ENCODE measurements at regions not wholly inside any gene's neighbourhood (a gene's known extent, or its start where the extent isn't known, plus 50 kb on each side); places are given as distances from the start of the nearest gene placed in this dataset.

DNA sequence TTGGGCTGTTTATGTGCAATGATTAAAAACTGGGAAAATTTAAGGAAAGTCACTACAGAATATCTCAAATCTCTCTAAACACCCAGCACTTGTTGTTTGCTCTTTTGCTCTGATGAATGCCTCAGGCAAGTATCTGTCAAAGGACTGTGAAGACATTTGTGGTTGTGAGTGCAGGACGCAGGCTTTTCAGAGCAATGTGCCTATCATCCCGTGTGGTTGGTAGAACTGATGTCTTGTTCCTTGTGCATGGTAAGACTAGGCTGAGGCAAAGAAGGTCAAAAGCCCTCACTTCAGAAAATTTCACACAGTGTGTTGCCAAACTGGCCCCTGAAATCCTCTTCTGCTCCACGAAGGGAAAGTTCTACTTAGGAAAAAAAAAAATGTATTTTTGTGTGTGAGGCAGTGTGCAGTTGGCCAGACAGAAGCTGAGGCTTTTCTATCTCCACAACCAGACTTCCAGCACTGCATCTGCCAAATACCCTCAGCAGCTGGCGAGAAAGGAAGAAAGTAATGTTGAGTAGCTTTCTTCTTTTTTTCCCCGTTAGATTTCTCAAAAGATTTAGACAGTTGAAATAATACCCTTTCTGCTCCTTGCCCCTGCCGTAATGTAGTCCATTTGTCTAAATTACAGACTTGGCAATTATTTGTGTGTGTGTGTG, 1103.1 kb downstream of the VRK1 start:
- intact Hi-C loops (cut with micrococcal nuclease): no loop called here

- intact Hi-C loops (cut with micrococcal nuclease): no loop called here
These were observed 1105.4 kb downstream of the VRK1 start for GRCh38 chr14:97902630-97903029.

DNA sequence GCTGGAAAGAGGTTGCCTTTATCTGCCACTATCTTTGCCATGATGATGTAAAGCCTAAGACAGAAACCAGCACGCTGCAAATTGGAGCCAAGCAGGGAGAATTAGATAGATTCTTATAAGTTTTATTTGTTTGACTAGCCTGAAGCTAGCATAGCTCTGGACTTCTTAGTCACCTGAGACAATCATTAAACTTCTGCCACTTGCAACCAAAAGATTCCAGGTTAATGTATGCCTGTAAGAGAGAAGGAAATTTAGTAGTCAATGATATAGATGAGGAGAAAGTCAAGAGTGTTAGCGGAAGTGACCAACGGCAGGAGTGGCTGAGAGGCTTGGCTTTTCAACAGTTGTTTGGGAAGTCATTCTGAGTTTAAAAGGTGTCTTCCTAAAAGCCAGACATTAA, 1106.6 kb downstream of the VRK1 start:
- intact Hi-C loops (cut with micrococcal nuclease): no loop called here

DNA sequence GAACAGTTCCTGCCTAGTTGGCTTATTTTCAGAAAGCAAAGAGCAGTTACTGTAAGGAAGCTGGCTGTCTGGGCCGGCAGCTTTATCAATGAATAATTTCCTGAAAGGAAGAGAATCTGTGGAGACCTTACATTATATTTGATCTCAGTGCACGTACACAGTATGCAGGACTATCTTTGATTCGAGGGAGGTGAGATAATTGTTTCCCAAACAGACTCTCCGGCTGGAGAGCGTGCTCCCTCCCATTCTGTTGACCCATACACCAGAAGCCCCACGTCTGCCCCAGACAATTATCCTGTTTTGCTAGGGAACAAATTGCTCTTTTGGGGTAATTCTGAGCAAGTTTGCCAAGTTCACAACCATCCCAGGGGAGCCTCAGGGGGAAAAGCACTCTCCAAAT, 1115.0 kb downstream of the VRK1 start:
- intact Hi-C loops (cut with micrococcal nuclease): no loop called here

GRCh38 chr14:97916100-97916499, 1118.9 kb downstream of the VRK1 start:
- intact Hi-C loops (cut with micrococcal nuclease): no loop called here

DNA sequence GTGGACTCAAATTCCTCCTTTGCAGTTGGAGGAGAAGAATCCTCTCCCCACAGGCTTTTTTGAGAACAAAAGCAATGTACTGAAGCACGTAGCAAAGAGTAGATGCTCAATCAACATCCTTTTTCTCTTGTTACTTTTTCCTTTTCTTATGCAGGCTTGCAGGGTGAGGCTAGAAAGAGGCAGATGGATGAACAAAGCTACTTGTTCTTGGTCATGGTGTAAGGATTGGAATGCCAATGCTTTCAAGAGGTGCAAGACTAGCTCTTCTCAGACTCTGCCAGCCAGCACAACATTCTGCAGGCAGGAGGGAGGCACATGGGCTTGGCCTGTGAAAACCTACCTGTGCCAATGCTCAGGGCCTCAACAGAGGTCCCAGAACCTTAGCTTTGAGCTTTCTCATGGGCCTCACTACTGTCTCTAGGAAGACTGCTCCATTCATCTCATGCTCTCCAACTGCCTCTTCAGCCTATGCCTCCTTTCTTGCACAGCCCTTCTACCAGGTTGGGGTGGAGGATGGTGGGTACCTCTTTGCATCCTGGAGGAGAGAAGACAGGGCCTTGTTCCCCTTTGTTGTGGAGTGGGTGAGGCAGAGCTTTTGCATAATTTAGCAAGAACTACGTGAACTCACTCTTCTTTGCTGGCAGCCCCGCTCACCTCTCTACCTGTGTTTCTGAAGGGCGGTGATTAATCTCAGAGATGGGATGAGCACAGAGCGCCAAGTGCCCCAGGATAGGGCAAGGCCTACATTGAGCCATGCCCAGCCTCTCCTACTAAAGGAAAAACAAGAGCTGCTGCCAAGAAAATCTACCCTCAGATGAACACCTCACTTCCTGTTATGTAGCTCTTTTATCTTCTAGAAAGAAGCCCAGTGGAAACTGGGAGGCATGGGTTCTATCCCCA, 1119.7 kb downstream of the VRK1 start:
- intact Hi-C loops (cut with micrococcal nuclease): no loop called here

GRCh38 chr14:97920201-97920600, 1123.0 kb downstream of the VRK1 start:
- intact Hi-C loops (cut with micrococcal nuclease): no loop called here

DNA sequence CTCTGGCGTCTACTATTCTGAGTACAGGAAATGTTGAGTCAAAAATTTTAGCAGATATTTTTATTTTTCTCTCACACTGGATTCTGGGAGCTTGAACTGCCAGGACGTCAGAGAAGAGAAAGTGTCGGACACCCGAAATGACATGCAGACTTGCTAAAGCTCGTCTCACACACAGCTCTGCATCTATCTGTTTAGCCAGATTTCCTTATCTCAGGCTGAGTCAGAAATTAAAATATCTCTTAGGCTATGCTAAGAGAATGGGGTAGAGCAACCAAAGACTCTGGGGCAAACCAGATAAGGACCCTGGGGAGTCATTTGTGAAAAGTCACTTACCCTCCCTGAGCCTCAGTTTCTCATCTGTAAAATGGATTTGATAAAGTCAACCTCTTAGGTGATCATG, 1124.1 kb downstream of the VRK1 start:
- intact Hi-C loops (cut with micrococcal nuclease): no loop called here

DNA sequence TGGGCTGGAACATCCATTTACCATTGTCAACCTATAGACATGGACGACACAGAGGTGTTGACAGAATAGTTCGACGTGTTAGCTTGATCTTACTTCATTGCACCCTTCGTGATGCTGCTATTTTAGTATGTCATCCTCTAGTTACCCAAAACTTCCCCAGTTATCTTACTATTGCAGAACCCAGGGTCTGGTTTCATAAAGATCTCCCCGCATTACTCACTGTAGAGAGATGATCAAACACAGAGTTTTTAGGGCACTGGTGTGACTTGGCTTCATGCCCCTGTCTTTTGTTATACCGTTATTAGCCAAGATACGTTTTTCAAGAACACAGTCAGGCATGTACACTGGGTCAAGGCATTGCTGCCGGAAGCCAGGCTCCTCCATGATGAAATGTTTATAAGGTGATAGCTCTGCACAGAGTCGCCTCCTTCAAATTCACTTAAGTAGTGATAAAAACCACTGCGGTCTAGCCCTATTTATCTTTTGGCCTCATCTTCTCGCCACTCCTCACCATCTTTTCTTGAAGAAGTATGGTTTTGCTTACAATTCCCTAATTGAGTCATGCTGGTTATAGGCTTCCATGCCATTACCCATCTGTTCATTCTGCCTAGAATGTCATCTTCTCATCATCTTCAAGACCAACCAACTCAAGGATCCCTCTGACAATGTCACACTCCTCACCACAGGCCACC, 1127.9 kb downstream of the VRK1 start:
- intact Hi-C loops (cut with micrococcal nuclease): no loop called here

DNA sequence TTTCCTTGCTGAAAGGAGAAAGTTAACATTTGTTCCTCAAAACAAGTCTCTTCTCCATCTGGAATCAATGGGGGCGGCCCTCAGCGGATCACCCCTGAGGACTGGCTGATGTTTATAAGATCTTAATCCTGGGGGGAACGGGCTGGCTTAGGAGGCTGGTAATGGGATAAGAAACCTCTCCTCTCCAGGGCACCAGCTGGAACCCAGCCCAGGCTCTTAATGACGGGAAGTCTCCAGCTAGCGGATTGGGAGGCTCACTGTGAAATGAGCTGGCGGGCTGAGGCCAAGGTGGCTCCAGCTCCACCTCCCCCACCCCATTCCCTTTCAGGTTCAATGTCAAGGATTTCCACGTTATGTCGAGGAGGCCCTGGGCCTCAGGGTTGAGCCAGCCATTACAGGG, 1133.0 kb downstream of the VRK1 start:
- intact Hi-C loops (cut with micrococcal nuclease): no loop called here

GRCh38 chr14:97931273-97931672, 1134.1 kb downstream of the VRK1 start:
- intact Hi-C loops (cut with micrococcal nuclease): no loop called here

DNA sequence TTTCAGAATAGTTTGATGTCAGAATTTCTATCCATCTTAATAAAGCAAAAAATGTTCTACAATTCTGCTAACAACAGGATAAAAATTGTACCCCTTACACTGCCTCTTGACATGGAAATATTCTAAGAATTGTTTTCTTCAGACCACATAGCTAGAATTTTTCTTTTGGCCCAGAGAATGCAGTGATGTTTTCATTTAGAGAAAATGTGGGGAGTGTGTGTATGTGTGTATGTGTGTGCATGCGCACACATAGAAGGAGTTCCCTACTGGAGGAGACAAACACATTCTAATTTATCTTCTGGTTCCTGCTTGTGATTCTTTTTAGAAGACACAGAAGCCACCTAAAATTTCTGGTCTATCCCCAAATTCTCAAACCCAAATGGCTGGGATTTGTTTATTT, 1145.7 kb downstream of the VRK1 start:
- intact Hi-C loops (cut with micrococcal nuclease): no loop called here

DNA sequence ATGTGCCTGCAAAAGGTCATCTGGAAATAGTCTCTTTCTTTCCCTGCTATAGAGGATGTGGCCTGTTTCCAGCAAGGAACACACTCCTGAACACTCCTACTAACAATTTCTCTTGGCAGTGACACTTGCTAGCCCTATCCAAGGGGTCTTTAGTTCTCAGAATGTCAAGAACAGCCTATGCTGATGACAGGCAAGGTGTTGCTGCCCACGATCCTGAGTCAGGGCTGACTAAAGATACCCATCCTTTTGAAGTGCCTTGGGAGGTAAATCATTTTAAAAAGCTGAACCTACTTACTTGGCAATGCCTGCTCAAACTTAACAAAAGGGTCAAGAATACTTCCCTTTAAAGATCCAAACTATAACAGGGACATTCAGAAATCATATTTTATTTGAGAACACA, 1146.4 kb downstream of the VRK1 start:
- intact Hi-C loops (cut with micrococcal nuclease): no loop called here

- intact Hi-C loops (cut with micrococcal nuclease): no loop called here
These were observed 1147.2 kb downstream of the VRK1 start for GRCh38 chr14:97944380-97944779.

DNA sequence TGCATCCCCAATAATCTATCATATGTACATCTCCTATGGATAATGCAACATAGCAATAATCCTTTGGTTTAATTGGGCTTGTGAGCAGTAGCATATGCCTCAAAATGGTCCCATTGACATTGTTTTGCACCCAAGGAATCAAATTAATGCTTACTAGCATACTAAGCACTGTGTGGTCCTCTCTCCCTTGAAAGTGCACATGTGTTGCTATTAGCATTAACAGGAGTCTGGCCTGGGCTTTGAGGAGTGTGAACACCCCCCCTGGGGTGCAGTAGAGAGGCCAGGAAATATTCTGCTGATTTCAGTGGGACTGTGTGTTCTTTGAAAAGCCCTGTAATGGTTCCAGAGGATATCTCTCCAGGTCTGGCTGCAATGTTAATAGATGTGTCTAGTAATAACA, 1148.4 kb downstream of the VRK1 start:
- intact Hi-C loops (cut with micrococcal nuclease): no loop called here

DNA sequence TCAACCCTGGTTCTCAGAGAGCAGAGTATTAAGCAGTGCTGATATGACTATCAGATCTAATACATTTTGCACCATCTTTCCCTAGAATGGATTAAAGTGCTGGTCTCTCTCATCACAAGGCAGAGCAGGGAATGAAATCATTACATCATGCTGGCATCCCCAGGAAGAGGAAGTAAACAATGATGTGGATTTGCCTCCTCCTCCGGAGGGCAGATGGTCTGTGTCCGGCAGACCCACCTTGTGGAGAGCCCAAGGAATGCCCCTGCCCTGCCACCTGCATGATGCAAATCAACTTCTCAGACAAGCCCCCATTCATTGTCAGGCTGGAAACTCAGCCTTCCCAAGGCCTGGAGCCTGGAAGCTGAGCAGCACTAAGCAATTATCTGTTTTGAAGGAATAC, 1149.1 kb downstream of the VRK1 start:
- intact Hi-C loops (cut with micrococcal nuclease): no loop called here

- intact Hi-C loops (cut with micrococcal nuclease): no loop called here
These were observed 1149.5 kb downstream of the VRK1 start for GRCh38 chr14:97946641-97947040.

DNA sequence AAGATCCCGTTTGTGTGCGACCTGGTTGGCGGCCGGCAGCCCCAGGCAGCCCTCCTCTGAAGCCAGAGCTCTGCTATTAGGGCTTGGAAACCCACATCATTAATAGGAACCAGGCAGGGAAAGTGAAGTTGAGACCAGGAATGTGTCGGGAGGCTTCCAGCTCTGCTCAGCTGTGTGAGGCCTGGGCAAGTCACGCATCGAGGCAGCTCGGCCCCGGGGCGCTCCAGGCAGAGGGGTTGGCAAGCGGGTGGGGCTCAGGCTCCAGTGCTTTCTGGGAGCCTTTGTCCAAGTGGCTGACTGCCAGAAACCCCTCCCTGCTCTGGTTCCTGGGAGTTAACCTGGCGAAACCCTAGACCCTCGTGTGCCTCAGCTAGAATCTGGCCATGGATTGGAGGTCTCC, 1151.7 kb downstream of the VRK1 start:
- intact Hi-C loops (cut with micrococcal nuclease): no loop called here

- intact Hi-C loops (cut with micrococcal nuclease): no loop called here
These were observed 1159.6 kb downstream of the VRK1 start for GRCh38 chr14:97956581-97957340.

GRCh38 chr14:97959251-97959650, 1162.1 kb downstream of the VRK1 start:
- intact Hi-C loops (cut with micrococcal nuclease): no loop called here

DNA sequence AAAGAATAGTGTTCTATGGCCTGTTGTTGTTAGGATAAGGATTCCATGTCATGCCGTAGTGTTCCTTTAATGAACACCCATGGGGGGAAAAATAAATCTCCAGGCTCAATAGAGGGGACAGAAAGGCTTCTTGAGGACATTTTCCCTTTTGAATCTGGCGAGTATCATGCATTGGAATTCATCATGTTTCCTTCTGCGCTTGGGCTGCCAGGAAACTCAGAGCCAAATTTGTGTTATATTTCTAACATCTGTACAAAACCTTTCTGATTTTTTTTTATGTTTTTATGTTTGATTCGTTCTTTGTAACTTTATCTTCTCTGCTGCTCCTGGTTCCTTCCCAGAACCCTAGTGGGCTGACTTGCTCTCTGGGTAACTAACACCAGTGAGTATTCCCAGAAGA, 1163.3 kb downstream of the VRK1 start:
- intact Hi-C loops (cut with micrococcal nuclease): no loop called here

DNA sequence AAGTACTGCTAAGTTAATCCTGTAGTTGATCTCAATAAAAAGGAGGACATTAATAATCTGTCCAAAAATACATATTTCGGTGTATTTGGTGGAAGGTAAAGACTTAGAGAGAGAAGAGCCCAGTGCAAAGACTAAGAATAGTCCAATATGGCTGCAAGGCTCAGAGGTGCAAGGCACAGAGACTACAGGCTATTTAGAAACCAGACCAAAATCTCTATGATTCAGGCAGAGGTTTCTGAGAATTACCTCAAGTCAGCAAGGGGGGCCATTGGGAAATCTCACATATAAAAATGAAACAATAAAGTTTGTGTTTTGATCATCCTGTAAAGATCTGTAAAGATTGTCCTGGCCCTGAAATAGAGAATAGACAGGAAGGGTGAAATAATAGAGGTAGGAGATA, 1173.0 kb downstream of the VRK1 start:
- intact Hi-C loops (cut with micrococcal nuclease): loop anchor here (10.0 kb wide), 2 partner anchors 335 to 565 kb away; no protein-coding TSS in a partner anchor
